Neural progenitor cell (in vitro differentiated cells): ENCODE measurements at regions not wholly inside any gene's neighbourhood (a gene's known extent, or its start where the extent isn't known, plus 50 kb on each side); places are given as distances from the start of the nearest gene placed in this dataset.

Experiments used
- EZH2 ChIP-seq: fragments of 200-600 bp; sonication (generic); IDR thresholded peaks from 2 replicates; pipeline ENCODE4 v1.6.1; 2017; ENCODE audit warnings: antibody characterized with exemption, mild to moderate bottlenecking, moderate library complexity
- TF ChIP-seq, protein P1 (sequence below): fragments of 200-600 bp; sonication (generic); IDR thresholded peaks from 2 replicates; pipeline ENCODE4 v1.5.1; 2017; ENCODE audit warnings: antibody characterized with exemption, mild to moderate bottlenecking

GRCh38 chr10:94208315-94208714 is 154.4 kb downstream of the NOC3L start:
- TF ChIP-seq, protein P1, sequence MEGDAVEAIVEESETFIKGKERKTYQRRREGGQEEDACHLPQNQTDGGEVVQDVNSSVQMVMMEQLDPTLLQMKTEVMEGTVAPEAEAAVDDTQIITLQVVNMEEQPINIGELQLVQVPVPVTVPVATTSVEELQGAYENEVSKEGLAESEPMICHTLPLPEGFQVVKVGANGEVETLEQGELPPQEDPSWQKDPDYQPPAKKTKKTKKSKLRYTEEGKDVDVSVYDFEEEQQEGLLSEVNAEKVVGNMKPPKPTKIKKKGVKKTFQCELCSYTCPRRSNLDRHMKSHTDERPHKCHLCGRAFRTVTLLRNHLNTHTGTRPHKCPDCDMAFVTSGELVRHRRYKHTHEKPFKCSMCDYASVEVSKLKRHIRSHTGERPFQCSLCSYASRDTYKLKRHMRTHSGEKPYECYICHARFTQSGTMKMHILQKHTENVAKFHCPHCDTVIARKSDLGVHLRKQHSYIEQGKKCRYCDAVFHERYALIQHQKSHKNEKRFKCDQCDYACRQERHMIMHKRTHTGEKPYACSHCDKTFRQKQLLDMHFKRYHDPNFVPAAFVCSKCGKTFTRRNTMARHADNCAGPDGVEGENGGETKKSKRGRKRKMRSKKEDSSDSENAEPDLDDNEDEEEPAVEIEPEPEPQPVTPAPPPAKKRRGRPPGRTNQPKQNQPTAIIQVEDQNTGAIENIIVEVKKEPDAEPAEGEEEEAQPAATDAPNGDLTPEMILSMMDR: no peak
- no peak for TF ChIP-seq EZH2
